ENCODE measurements at regions not wholly inside any gene's neighbourhood (a gene's known extent, or its start where the extent isn't known, plus 50 kb on each side); places are given as distances from the start of the nearest gene placed in this dataset.

DNA sequence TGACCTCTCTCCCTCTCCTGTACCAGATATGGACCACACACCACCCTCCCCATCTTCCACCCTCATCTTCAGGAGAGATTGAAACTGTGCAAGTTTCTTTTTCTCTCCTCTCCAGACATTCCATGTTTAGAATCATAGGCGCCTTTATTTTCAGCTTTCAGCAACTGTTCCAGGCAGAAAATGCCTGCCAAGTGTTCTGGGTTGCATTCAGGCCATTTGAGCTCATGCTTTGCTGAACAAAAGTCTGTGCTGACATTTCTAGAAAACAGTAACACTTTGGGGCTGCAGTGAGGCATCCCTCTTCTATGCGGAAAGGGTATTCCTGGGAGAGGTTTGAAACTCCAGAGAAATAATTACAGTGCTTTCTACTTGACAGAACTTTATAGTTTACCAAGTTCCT, 361.7 kb downstream of the GPAM start:
- Mint-ChIP-seq H3K27me3 (ENCODE audit: low read depth in 2 of 2) (no peaks in the 10 kb centered on the region), H3K36me3 (no peaks in the 10 kb centered on the region), H3K27ac (no peak overlapping the region), H3K9me3 (no peaks in the 10 kb centered on the region), H3K4me1 (no peaks in the 10 kb centered on the region), H3K4me3 (no peak overlapping the region)
- no peak for DNase-seq
- Histone ChIP-seq H3K4me1 (ENCODE audit: control insufficient read depth, insufficient read depth, low read length) (no peaks in the 10 kb centered on the region), H3K36me3 (ENCODE audit: control insufficient read depth, insufficient read depth, low read length) (no peaks in the 10 kb centered on the region), H3K27ac (ENCODE audit: low read length) (no peak overlapping the region), H3K27me3 (ENCODE audit: control insufficient read depth, insufficient read depth, low read length) (no peaks in the 10 kb centered on the region), H3K9me3 (ENCODE audit: control insufficient read depth, insufficient read depth, low read length) (no peaks in the 10 kb centered on the region), H3K4me3 (ENCODE audit: low read length) (no peak overlapping the region)
- WGBS (ENCODE audit: insufficient coverage) = 95% methylated on average over 2 of the region's 2 CpGs
- no peak for ATAC-seq
- TF ChIP-seq, protein P1, sequence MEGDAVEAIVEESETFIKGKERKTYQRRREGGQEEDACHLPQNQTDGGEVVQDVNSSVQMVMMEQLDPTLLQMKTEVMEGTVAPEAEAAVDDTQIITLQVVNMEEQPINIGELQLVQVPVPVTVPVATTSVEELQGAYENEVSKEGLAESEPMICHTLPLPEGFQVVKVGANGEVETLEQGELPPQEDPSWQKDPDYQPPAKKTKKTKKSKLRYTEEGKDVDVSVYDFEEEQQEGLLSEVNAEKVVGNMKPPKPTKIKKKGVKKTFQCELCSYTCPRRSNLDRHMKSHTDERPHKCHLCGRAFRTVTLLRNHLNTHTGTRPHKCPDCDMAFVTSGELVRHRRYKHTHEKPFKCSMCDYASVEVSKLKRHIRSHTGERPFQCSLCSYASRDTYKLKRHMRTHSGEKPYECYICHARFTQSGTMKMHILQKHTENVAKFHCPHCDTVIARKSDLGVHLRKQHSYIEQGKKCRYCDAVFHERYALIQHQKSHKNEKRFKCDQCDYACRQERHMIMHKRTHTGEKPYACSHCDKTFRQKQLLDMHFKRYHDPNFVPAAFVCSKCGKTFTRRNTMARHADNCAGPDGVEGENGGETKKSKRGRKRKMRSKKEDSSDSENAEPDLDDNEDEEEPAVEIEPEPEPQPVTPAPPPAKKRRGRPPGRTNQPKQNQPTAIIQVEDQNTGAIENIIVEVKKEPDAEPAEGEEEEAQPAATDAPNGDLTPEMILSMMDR (IDR thresholded peaks at IDR 0.05) = no peak
- intact Hi-C loops (cut with micrococcal nuclease) = no loop called here

DNA sequence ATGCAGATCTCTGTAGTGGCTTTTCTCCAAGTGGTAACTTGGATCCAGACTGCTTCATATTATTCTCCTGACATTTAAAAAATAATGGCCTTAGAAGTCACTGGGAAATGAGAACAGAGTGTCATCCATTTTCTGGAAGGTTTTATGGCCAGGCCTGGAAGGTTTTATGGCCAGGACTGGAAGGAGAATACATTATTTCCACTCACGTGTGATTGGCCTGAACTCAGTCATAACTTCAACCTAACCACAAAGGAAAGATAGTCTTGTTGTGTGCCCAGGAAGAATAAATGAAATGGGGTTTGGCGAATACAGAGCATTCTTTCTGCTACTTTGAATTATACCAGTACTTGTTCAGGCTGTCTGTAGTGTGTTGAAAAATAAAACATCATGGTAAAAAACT, 360.9 kb downstream of the GPAM start:
- no peak overlapping the region for H3K4me3 Mint-ChIP-seq
- no peaks in the 10 kb centered on the region for H3K36me3 ChIP-seq (ENCODE audit: control insufficient read depth, insufficient read depth, low read length)
- DNase-seq (no peak), ATAC-seq (no peak)
- no peak overlapping the region for H3K27ac Mint-ChIP-seq
- H3K9me3 ChIP-seq (ENCODE audit: control insufficient read depth, insufficient read depth, low read length) = no peaks in the 10 kb centered on the region
- intact Hi-C loops (cut with micrococcal nuclease) = no loop called here
- H3K4me1 Mint-ChIP-seq = no peaks in the 10 kb centered on the region
- no peaks in the 10 kb centered on the region for H3K36me3 Mint-ChIP-seq
- no peaks in the 10 kb centered on the region for H3K27me3 Mint-ChIP-seq (ENCODE audit: low read depth in 2 of 2)
- H3K27me3 ChIP-seq (ENCODE audit: control insufficient read depth, insufficient read depth, low read length) = no peaks in the 10 kb centered on the region
- TF ChIP-seq, protein P1 (IDR thresholded peaks at IDR 0.05) = no peak
- no peaks in the 10 kb centered on the region for H3K4me1 ChIP-seq (ENCODE audit: control insufficient read depth, insufficient read depth, low read length)
- no peak overlapping the region for H3K4me3 ChIP-seq (ENCODE audit: low read length)
- no CpG with 5 or more reads among the region's 2 CpGs for WGBS (ENCODE audit: insufficient coverage)
- H3K27ac ChIP-seq (ENCODE audit: low read length) = no peak overlapping the region
- H3K9me3 Mint-ChIP-seq = no peaks in the 10 kb centered on the region

DNA sequence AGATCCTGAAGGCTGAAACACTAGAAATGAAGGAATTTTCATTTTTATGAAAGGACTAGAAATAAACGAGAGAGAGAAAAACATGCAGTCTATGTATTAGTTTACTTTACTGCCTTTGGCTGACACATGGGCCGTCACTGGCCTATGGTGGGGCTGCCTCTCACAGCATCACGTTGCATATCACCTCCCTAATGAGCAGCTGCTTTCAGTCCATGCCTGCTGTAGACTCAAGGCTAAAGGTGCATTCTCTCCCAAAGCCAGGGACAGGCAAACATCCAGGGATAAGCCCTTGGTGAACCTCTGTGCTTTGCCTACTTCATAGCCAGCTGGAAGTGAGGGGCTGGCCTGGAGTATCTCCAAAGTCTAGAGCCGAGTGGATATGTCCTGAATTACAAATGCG, 359.4 kb downstream of the GPAM start:
- no peaks in the 10 kb centered on the region for H3K4me1 Mint-ChIP-seq
- H3K9me3 ChIP-seq (ENCODE audit: control insufficient read depth, insufficient read depth, low read length) = no peaks in the 10 kb centered on the region

DNA sequence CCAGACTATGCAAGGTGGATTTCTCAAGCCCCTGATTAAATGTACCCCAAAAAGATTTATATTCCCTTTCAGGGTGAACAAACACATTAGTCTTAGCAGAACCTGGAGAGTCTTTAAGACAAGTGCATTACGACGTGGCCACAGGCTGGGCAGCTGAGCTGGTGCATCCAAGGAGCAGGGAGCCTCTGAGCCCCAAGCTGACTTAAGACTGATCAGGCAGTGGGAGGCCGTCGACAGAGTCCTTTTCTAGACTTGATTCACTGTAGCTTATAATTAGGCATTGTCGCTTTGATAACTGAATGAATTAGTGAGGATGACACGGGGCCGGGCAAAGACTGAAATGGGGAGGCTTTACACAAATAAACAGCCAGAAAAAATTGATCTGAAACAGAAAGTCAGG, 353.2 kb downstream of the GPAM start:
- no peaks in the 10 kb centered on the region for H3K4me1 ChIP-seq (ENCODE audit: control insufficient read depth, insufficient read depth, low read length)
- no peaks in the 10 kb centered on the region for H3K36me3 ChIP-seq (ENCODE audit: control insufficient read depth, insufficient read depth, low read length)
- H3K9me3 Mint-ChIP-seq = no peaks in the 10 kb centered on the region
- no peak overlapping the region for H3K27ac Mint-ChIP-seq
- no peak for ATAC-seq
- no peaks in the 10 kb centered on the region for H3K27me3 ChIP-seq (ENCODE audit: control insufficient read depth, insufficient read depth, low read length)
- H3K4me3 ChIP-seq (ENCODE audit: low read length) = no peak overlapping the region
- intact Hi-C loops (cut with micrococcal nuclease) = no loop called here
- H3K4me3 Mint-ChIP-seq = no peak overlapping the region
- TF ChIP-seq, protein P1 (IDR thresholded peaks at IDR 0.05) = no peak
- no peaks in the 10 kb centered on the region for H3K36me3 Mint-ChIP-seq
- no peak overlapping the region for H3K27ac ChIP-seq (ENCODE audit: low read length)
- no peaks in the 10 kb centered on the region for H3K27me3 Mint-ChIP-seq (ENCODE audit: low read depth in 2 of 2)
- WGBS (ENCODE audit: insufficient coverage) = 70% methylated on average over 7 of the region's 7 CpGs
- no peak for DNase-seq
- no peaks in the 10 kb centered on the region for H3K4me1 Mint-ChIP-seq
- no peaks in the 10 kb centered on the region for H3K9me3 ChIP-seq (ENCODE audit: control insufficient read depth, insufficient read depth, low read length)

More for the DNA sequence above, 359.4 kb downstream of the GPAM start:
- DNase-seq (no peak), ATAC-seq (no peak)
- Mint-ChIP-seq H3K36me3 (no peaks in the 10 kb centered on the region), H3K4me3 (no peak overlapping the region), H3K27me3 (ENCODE audit: low read depth in 2 of 2) (no peaks in the 10 kb centered on the region), H3K9me3 (no peaks in the 10 kb centered on the region), H3K27ac (no peak overlapping the region)
- no peak overlapping the region for H3K4me3 ChIP-seq (ENCODE audit: low read length)
- TF ChIP-seq, protein P1 (IDR thresholded peaks at IDR 0.05) = no peak
- intact Hi-C loops (cut with micrococcal nuclease) = no loop called here
- 76% methylated on average over 5 of the region's 5 CpGs for WGBS (ENCODE audit: insufficient coverage)
- H3K36me3 ChIP-seq (ENCODE audit: control insufficient read depth, insufficient read depth, low read length) = no peaks in the 10 kb centered on the region
- no peaks in the 10 kb centered on the region for H3K4me1 ChIP-seq (ENCODE audit: control insufficient read depth, insufficient read depth, low read length)
- no peak overlapping the region for H3K27ac ChIP-seq (ENCODE audit: low read length)
- H3K27me3 ChIP-seq (ENCODE audit: control insufficient read depth, insufficient read depth, low read length) = no peaks in the 10 kb centered on the region
